NCI-H146 (cell line): ENCODE measurements at regions not wholly inside any gene's neighbourhood (a gene's known extent, or its start where the extent isn't known, plus 50 kb on each side); places are given as distances from the start of the nearest gene placed in this dataset.
"Not testable (repeated sequence)": the region's sequence is repeated elsewhere in the genome, so short reads cannot be mapped to it uniquely, and the experiment has no call there.

Source experiments
- DNase-seq: peaks from one replicate; lab custom pipeline; 2025; lab: John Stamatoyannopoulos, UW

- no peak for DNase-seq
Observed at GRCh38 chr2:57333221-57333620, 713.4 kb upstream of the VRK2 start.

GRCh38 chr2:57343391-57344006 is 703.1 kb upstream of the VRK2 start:
- DNase-seq, result no peak

GRCh38 chr2:57368190-57368589 is 678.4 kb upstream of the VRK2 start:
- no peak for DNase-seq

GRCh38 chr2:57370882-57371585 is 675.6 kb upstream of the VRK2 start:
- DNase-seq, result no peak

GRCh38 chr2:57372237-57372984 is 674.2 kb upstream of the VRK2 start:
- no peak for DNase-seq

GRCh38 chr2:57373530-57373929 is 673.1 kb upstream of the VRK2 start:
- no peak for DNase-seq

- DNase-seq, result no peak
Observed at GRCh38 chr2:57376985-57377384, 669.6 kb upstream of the VRK2 start.

- no peak for DNase-seq
Observed at GRCh38 chr2:57386305-57386704, 660.3 kb upstream of the VRK2 start.

GRCh38 chr2:57396355-57397098 is 650.1 kb upstream of the VRK2 start:
- DNase-seq, result no peak

- no peak for DNase-seq
Observed at GRCh38 chr2:57397550-57398360, 648.9 kb upstream of the VRK2 start.

- no peak for DNase-seq
Observed at GRCh38 chr2:57399057-57399456, 647.5 kb upstream of the VRK2 start.

- DNase-seq, result no peak
Observed at GRCh38 chr2:57402096-57402495, 644.5 kb upstream of the VRK2 start.

GRCh38 chr2:57402755-57403154 is 643.9 kb upstream of the VRK2 start:
- DNase-seq, result no peak

GRCh38 chr2:57407772-57408201 is 638.8 kb upstream of the VRK2 start:
- DNase-seq, result no peak

GRCh38 chr2:57408587-57408986 is 638.0 kb upstream of the VRK2 start:
- DNase-seq, result no peak

- DNase-seq, result no peak
Observed at GRCh38 chr2:57417007-57417406, 629.6 kb upstream of the VRK2 start.

- not testable (repeated sequence) for DNase-seq
Observed at GRCh38 chr2:57418859-57419346, 627.7 kb upstream of the VRK2 start.

- DNase-seq, result no peak
Observed at GRCh38 chr2:57429831-57430230, 616.8 kb upstream of the VRK2 start.

GRCh38 chr2:57432528-57432927 is 614.1 kb upstream of the VRK2 start:
- no peak for DNase-seq

- no peak for DNase-seq
Observed at GRCh38 chr2:57434441-57434840, 612.2 kb upstream of the VRK2 start.

- no peak for DNase-seq
Observed at GRCh38 chr2:57434972-57435371, 611.6 kb upstream of the VRK2 start.
